GM18909 (cell line): ENCODE measurements at regions not wholly inside any gene's neighbourhood (a gene's known extent, or its start where the extent isn't known, plus 50 kb on each side); places are given as distances from the start of the nearest gene placed in this dataset.
"Not testable (repeated sequence)": the region's sequence is repeated elsewhere in the genome, so short reads cannot be mapped to it uniquely, and the experiment has no call there.

Experiments used
- ATAC-seq: cut with Tn5 transposase; IDR thresholded peaks from one replicate; pipeline ENCODE4 v1.9.1; 2021; ENCODE audit warnings: mild to moderate bottlenecking; ENCODE audit not compliant: unreplicated experiment, poor library complexity

GRCh38 chr11:96963375-96963774, 573.6 kb downstream of the JRKL start:
- no peak for ATAC-seq

GRCh38 chr11:96964661-96965060, 574.8 kb downstream of the JRKL start:
- no peak for ATAC-seq

- ATAC-seq = no peak
Measured at GRCh38 chr11:96967616-96968015, 577.8 kb downstream of the JRKL start.

GRCh38 chr11:96969251-96969650, 579.4 kb downstream of the JRKL start:
- ATAC-seq = no peak

GRCh38 chr11:96978751-96979150, 588.9 kb downstream of the JRKL start:
- no peak for ATAC-seq

GRCh38 chr11:96986516-96986915, 596.7 kb downstream of the JRKL start:
- ATAC-seq = no peak

GRCh38 chr11:96990914-96991313, 601.1 kb downstream of the JRKL start:
- no peak for ATAC-seq

- ATAC-seq = no peak
Measured at GRCh38 chr11:97000481-97000880, 610.7 kb downstream of the JRKL start.

- ATAC-seq = no peak
Measured at GRCh38 chr11:97007283-97007682, 617.5 kb downstream of the JRKL start.

GRCh38 chr11:97009613-97010012, 619.8 kb downstream of the JRKL start:
- no peak for ATAC-seq

- ATAC-seq = not testable (repeated sequence)
Measured at GRCh38 chr11:97010997-97011396, 621.2 kb downstream of the JRKL start.

- ATAC-seq = no peak
Measured at GRCh38 chr11:97015327-97015726, 625.5 kb downstream of the JRKL start.

- no peak for ATAC-seq
Measured at GRCh38 chr11:97019305-97019704, 629.5 kb downstream of the JRKL start.

- ATAC-seq = no peak
Measured at GRCh38 chr11:97019754-97020153, 629.9 kb downstream of the JRKL start.

GRCh38 chr11:97022955-97023354, 633.1 kb downstream of the JRKL start:
- ATAC-seq = no peak

GRCh38 chr11:97028836-97029406, 639.1 kb downstream of the JRKL start:
- no peak for ATAC-seq

- ATAC-seq = no peak
Measured at GRCh38 chr11:97033178-97033577, 643.4 kb downstream of the JRKL start.

- ATAC-seq = no peak
Measured at GRCh38 chr11:97048481-97048880, 658.7 kb downstream of the JRKL start.

GRCh38 chr11:97060184-97060583, 670.4 kb downstream of the JRKL start:
- no peak for ATAC-seq

GRCh38 chr11:97069160-97069559, 679.3 kb downstream of the JRKL start:
- no peak for ATAC-seq

GRCh38 chr11:97072420-97072819, 682.6 kb downstream of the JRKL start:
- ATAC-seq = no peak

- ATAC-seq = not testable (repeated sequence)
Measured at GRCh38 chr11:97076666-97077065, 686.9 kb downstream of the JRKL start.

GRCh38 chr11:97078443-97078842, 688.6 kb downstream of the JRKL start:
- ATAC-seq = no peak
